Calu3 (cell line): ENCODE measurements at regions not wholly inside any gene's neighbourhood (a gene's known extent, or its start where the extent isn't known, plus 50 kb on each side); places are given as distances from the start of the nearest gene placed in this dataset.
"Not testable (repeated sequence)": the region's sequence is repeated elsewhere in the genome, so short reads cannot be mapped to it uniquely, and the experiment has no call there.

Experiments
- BruUV-seq: library from RNA; stranded (reverse); fragments of 400-500 nt; replicated peaks from 2 replicates; lab custom pipeline; 2021; lab: Mats Ljungman, UMichigan
- CTCF ChIA-PET: fragments of 300-600 bp; sonication (Branson Sonifier 250); formaldehyde crosslinking; loops from one replicate; lab custom pipeline; 2022; ENCODE audit warnings: antibody characterized with exemption; lab: Charles Lee
- DNase-seq: peaks from one replicate; pipeline ENCODE4 v3.0.0; 2022
- H3K27ac Mint-ChIP-seq: one replicate; pipeline ENCODE4 v1.8.0; 2022; ENCODE audit warnings: mixed read lengths; ENCODE audit not compliant: unreplicated experiment
- H3K27me3 Mint-ChIP-seq: one replicate; pipeline ENCODE4 v1.8.0; 2022; ENCODE audit warnings: mixed read lengths; ENCODE audit not compliant: unreplicated experiment
- H3K36me3 Mint-ChIP-seq: one replicate; pipeline ENCODE4 v1.8.0; 2022; ENCODE audit warnings: mild to moderate bottlenecking, moderate library complexity, mixed read lengths; ENCODE audit not compliant: insufficient read depth, unreplicated experiment
- H3K4me1 Mint-ChIP-seq: one replicate; pipeline ENCODE4 v1.8.0; 2022; ENCODE audit warnings: mild to moderate bottlenecking, low read depth, mixed read lengths; ENCODE audit not compliant: unreplicated experiment
- H3K4me3 Mint-ChIP-seq: one replicate; pipeline ENCODE4 v1.8.0; 2022; ENCODE audit warnings: mild to moderate bottlenecking, low read depth, moderate library complexity, mixed read lengths; ENCODE audit not compliant: unreplicated experiment
- H3K9me3 Mint-ChIP-seq: one replicate; pipeline ENCODE4 v1.8.0; 2022; ENCODE audit warnings: low read depth, mixed read lengths; ENCODE audit not compliant: unreplicated experiment
- CTCF ChIP-seq: fragments of 200-600 bp; IDR thresholded peaks from one replicate; pipeline ENCODE4 v1.8.0; 2022; ENCODE audit warnings: antibody characterized with exemption; ENCODE audit not compliant: unreplicated experiment
- intact Hi-C: fragments of 100-400 bp; cut with micrococcal nuclease; formaldehyde crosslinking; loops from one replicate; pipeline ENCODE4 v1.10.0; 2022; ENCODE audit not compliant: unreplicated experiment

- Mint-ChIP-seq H3K9me3 (no peaks in the 10 kb centered on the region), H3K4me1 (no peaks in the 10 kb centered on the region), H3K4me3 (no peak overlapping the region), H3K27me3 (peaks cover 80% of the 10 kb centered on the region), H3K27ac (no peak overlapping the region), H3K36me3 (no peaks in the 10 kb centered on the region)
- no peak for TF ChIP-seq CTCF
- intact Hi-C loops = no loop called here
- no peak for DNase-seq
- CTCF ChIA-PET = no interaction called here
- no TSS peak for BruUV-seq
These were observed 324.2 kb downstream of the SEC16B start for GRCh38 chr1:177645491-177646190.

GRCh38 chr1:177640687-177641086 lies 329.2 kb downstream of the SEC16B start:
- H3K4me1 Mint-ChIP-seq = no peaks in the 10 kb centered on the region
- CTCF ChIA-PET = no interaction called here
- intact Hi-C loops = no loop called here
- no peak overlapping the region for H3K27ac Mint-ChIP-seq
- BruUV-seq = no TSS peak
- TF ChIP-seq CTCF = no peak
- no peaks in the 10 kb centered on the region for H3K36me3 Mint-ChIP-seq
- no peak overlapping the region for H3K4me3 Mint-ChIP-seq
- H3K9me3 Mint-ChIP-seq = no peaks in the 10 kb centered on the region
- H3K27me3 Mint-ChIP-seq = peaks cover 42% of the 10 kb centered on the region
- DNase-seq = no peak

GRCh38 chr1:177634151-177634550 lies 335.7 kb downstream of the SEC16B start:
- not testable (repeated sequence) for H3K4me1 Mint-ChIP-seq

GRCh38 chr1:177632923-177633615 lies 336.8 kb downstream of the SEC16B start:
- no peaks in the 10 kb centered on the region for H3K9me3 Mint-ChIP-seq
- H3K4me3 Mint-ChIP-seq = no peak overlapping the region
- DNase-seq = no peak
- H3K36me3 Mint-ChIP-seq = no peaks in the 10 kb centered on the region
- CTCF ChIA-PET = no interaction called here
- H3K27ac Mint-ChIP-seq = no peak overlapping the region
- H3K27me3 Mint-ChIP-seq = peaks cover 41% of the 10 kb centered on the region
- no peaks in the 10 kb centered on the region for H3K4me1 Mint-ChIP-seq
- no peak for TF ChIP-seq CTCF
- intact Hi-C loops = no loop called here
- no TSS peak for BruUV-seq

More at GRCh38 chr1:177634151-177634550, 335.7 kb downstream of the SEC16B start:
- BruUV-seq, CTCF ChIA-PET, H3K4me3 Mint-ChIP-seq, intact Hi-C loops, H3K9me3 Mint-ChIP-seq, H3K27ac Mint-ChIP-seq, DNase-seq, H3K36me3 Mint-ChIP-seq: not testable (repeated sequence)
- peaks cover 41% of the 10 kb centered on the region for H3K27me3 Mint-ChIP-seq

GRCh38 chr1:177631770-177632169 lies 338.1 kb downstream of the SEC16B start:
- H3K4me3 Mint-ChIP-seq = no peak overlapping the region
- intact Hi-C loops = no loop called here
- no peak for TF ChIP-seq CTCF
- no peaks in the 10 kb centered on the region for H3K9me3 Mint-ChIP-seq
- no TSS peak for BruUV-seq
- no peaks in the 10 kb centered on the region for H3K4me1 Mint-ChIP-seq
- H3K36me3 Mint-ChIP-seq = no peaks in the 10 kb centered on the region
- no peak for DNase-seq
- no peak overlapping the region for H3K27ac Mint-ChIP-seq
- CTCF ChIA-PET = no interaction called here
- peaks cover 41% of the 10 kb centered on the region for H3K27me3 Mint-ChIP-seq
